ENCODE measurements at regions not wholly inside any gene's neighbourhood (a gene's known extent, or its start where the extent isn't known, plus 50 kb on each side); places are given as distances from the start of the nearest gene placed in this dataset.

DNA sequence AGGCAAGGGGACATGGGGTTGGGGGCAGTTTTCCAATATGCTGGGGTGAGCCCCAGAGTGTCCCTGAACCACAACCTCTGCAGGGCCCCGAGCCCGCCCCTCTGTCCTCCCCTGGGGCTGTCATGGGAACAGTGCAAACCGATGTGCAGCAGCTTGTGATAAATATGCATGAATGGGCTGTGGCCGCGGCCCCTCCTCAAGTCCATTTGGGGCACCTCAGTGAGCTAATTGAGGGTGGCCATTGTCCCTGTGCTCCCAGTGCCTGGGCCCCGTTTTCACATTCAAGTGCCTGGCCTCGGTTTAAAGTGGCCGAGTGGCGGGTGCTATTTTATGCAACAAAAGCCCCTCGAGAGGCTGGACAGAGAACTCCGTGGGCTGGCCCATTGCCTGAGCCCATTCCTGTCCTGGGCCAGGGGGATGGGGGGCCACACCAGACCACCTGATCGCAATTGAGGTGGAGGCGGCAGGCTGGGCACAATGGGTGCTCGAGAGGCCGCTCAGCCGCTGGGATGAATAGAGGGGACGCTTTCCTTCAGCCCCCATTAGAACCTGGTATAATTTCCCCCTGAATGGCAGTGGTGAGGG, 193.7 kb downstream of the FOXD2 start:
- no peaks in the 10 kb centered on the region for H3K9me3 ChIP-seq (ENCODE audit: low read length)
- H3K4me3 ChIP-seq (ENCODE audit: low read length) = no peak overlapping the region
- H4K20me1 ChIP-seq (ENCODE audit: low read length) = no peaks in the 10 kb centered on the region
- no peaks in the 10 kb centered on the region for H3K4me1 ChIP-seq (ENCODE audit: insufficient read depth, low read length)
- H3K79me2 ChIP-seq (ENCODE audit: low read length) = no peaks in the 10 kb centered on the region
- peaks cover 21% of the 10 kb centered on the region for H3K27me3 ChIP-seq (ENCODE audit: low read length)
- no peak overlapping the region for H3K4me2 ChIP-seq (ENCODE audit: low read length)
- TF ChIP-seq, protein P1, sequence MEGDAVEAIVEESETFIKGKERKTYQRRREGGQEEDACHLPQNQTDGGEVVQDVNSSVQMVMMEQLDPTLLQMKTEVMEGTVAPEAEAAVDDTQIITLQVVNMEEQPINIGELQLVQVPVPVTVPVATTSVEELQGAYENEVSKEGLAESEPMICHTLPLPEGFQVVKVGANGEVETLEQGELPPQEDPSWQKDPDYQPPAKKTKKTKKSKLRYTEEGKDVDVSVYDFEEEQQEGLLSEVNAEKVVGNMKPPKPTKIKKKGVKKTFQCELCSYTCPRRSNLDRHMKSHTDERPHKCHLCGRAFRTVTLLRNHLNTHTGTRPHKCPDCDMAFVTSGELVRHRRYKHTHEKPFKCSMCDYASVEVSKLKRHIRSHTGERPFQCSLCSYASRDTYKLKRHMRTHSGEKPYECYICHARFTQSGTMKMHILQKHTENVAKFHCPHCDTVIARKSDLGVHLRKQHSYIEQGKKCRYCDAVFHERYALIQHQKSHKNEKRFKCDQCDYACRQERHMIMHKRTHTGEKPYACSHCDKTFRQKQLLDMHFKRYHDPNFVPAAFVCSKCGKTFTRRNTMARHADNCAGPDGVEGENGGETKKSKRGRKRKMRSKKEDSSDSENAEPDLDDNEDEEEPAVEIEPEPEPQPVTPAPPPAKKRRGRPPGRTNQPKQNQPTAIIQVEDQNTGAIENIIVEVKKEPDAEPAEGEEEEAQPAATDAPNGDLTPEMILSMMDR (conservative IDR thresholded peaks at IDR 0.05; ENCODE audit: low read depth, low read length) = no peak
- TF ChIP-seq EZH2 (IDR thresholded peaks at IDR 0.05; ENCODE audit: low read length, unreplicated experiment) = no peak
- H3K27ac ChIP-seq (ENCODE audit: low read length) = no peak overlapping the region
- POLR2A ChIA-PET (ENCODE audit: unreplicated experiment) = no interaction called here
- intact Hi-C loops (cut with micrococcal nuclease) = no loop called here
- no peak overlapping the region for H2AFZ ChIP-seq (ENCODE audit: low read length)
- no TSS peak for BruUV-seq (replicated peaks)
- DNase-seq (no peak), ATAC-seq (no peak)
- H3F3A ChIP-seq (ENCODE audit: low read length, unreplicated experiment) = no peaks in the 10 kb centered on the region
- H3K36me3 ChIP-seq (ENCODE audit: low read depth, low read length) = no peaks in the 10 kb centered on the region
- H3K9ac ChIP-seq (ENCODE audit: low read length) = no peak overlapping the region
- CTCF ChIA-PET = no interaction called here
- no peaks in the 10 kb centered on the region for H3K9me2 ChIP-seq (replicated peaks; ENCODE audit: low read length)

DNA sequence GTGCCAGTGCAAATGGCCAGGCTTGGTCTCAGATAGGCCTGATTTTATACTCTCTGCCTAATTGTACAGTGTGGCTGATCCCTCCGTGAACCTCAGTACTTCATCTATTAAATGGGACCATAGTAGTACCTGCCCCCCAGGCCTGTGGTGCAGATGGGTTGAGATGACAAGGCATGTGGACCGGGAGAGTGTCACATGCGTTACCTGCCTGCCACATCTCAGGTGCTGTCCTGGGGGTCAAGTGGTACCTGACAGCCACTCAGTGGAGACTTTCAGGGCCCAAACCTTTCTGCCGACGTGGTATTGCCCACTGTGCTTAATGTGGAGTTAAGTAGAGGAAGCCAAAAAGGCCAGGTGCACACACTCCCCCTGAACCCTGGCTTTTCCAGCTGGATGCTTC, 197.3 kb downstream of the FOXD2 start:
- TF ChIP-seq, protein P1 (conservative IDR thresholded peaks at IDR 0.05; ENCODE audit: low read depth, low read length) = no peak
- TF ChIP-seq EZH2 (IDR thresholded peaks at IDR 0.05; ENCODE audit: low read length, unreplicated experiment) (no peak), EZH2phosphoT487 (IDR thresholded peaks at IDR 0.05; ENCODE audit: borderline replicate concordance, low read length) (no peak)
- Histone ChIP-seq H3K9ac (ENCODE audit: low read length) (no peak overlapping the region), H3K36me3 (ENCODE audit: low read depth, low read length) (no peaks in the 10 kb centered on the region), H4K20me1 (ENCODE audit: low read length) (no peaks in the 10 kb centered on the region), H3K4me1 (ENCODE audit: insufficient read depth, low read length) (no peaks in the 10 kb centered on the region), H3K9me2 (replicated peaks; ENCODE audit: low read length) (no peaks in the 10 kb centered on the region), H3K4me3 (ENCODE audit: low read length) (no peak overlapping the region), H3K79me2 (ENCODE audit: low read length) (no peaks in the 10 kb centered on the region), H3K9me3 (ENCODE audit: low read length) (no peaks in the 10 kb centered on the region), H2AFZ (ENCODE audit: low read length) (no peak overlapping the region), H3K27ac (ENCODE audit: low read length) (no peak overlapping the region), H3F3A (ENCODE audit: low read length, unreplicated experiment) (no peaks in the 10 kb centered on the region), H3K4me2 (ENCODE audit: low read length) (no peak overlapping the region), H3K27me3 (ENCODE audit: low read length) (peaks cover 21% of the 10 kb centered on the region)
- ChIA-PET CTCF (no interaction called here), POLR2A (ENCODE audit: unreplicated experiment) (no interaction called here)
- no TSS peak for BruUV-seq (replicated peaks)
- DNase-seq (no peak), ATAC-seq (no peak)
- intact Hi-C loops (cut with micrococcal nuclease) = no loop called here

DNA sequence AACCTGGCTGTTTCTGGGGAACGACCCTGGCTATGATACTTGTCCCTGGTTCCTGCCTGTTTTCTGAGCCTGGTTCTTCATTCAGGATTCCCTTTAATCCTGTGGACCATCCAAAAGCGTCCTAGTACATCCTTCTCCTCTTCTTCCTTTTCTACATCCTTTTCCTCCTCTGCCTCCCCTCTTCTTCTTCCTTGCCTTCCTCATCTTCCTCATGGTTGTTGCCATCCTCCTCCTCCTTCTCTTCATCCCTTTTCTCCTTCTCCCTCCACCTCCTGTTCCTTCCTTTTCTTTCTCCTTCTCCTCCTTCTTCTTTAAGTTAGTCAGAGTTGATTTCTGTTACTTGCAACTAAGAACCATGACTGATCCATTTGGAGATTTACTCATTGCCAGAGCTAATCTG, 197.8 kb downstream of the FOXD2 start:
- Histone ChIP-seq H3K4me3 (ENCODE audit: low read length) (no peak overlapping the region), H3K4me2 (ENCODE audit: low read length) (no peak overlapping the region), H3K27ac (ENCODE audit: low read length) (no peak overlapping the region), H3K9ac (ENCODE audit: low read length) (no peak overlapping the region), H3K9me2 (replicated peaks; ENCODE audit: low read length) (no peaks in the 10 kb centered on the region), H3K4me1 (ENCODE audit: insufficient read depth, low read length) (no peaks in the 10 kb centered on the region), H3K79me2 (ENCODE audit: low read length) (no peaks in the 10 kb centered on the region), H3K36me3 (ENCODE audit: low read depth, low read length) (no peaks in the 10 kb centered on the region), H3K9me3 (ENCODE audit: low read length) (no peaks in the 10 kb centered on the region), H2AFZ (ENCODE audit: low read length) (no peak overlapping the region), H4K20me1 (ENCODE audit: low read length) (no peaks in the 10 kb centered on the region), H3F3A (ENCODE audit: low read length, unreplicated experiment) (no peaks in the 10 kb centered on the region), H3K27me3 (ENCODE audit: low read length) (peaks cover 21% of the 10 kb centered on the region)
- intact Hi-C loops (cut with micrococcal nuclease) = no loop called here
- ATAC-seq (no peak), DNase-seq (no peak)
- ChIA-PET CTCF (no interaction called here), POLR2A (ENCODE audit: unreplicated experiment) (no interaction called here)
- no TSS peak for BruUV-seq (replicated peaks)
- TF ChIP-seq EZH2 (IDR thresholded peaks at IDR 0.05; ENCODE audit: low read length, unreplicated experiment) (no peak), EZH2phosphoT487 (IDR thresholded peaks at IDR 0.05; ENCODE audit: borderline replicate concordance, low read length) (no peak)
- TF ChIP-seq, protein P1 (conservative IDR thresholded peaks at IDR 0.05; ENCODE audit: low read depth, low read length) = no peak
